NCI-H1105 (cell line): ENCODE measurements at regions not wholly inside any gene's neighbourhood (a gene's known extent, or its start where the extent isn't known, plus 50 kb on each side); places are given as distances from the start of the nearest gene placed in this dataset.

Source experiments
- DNase-seq: peaks from one replicate; lab custom pipeline; 2025; lab: John Stamatoyannopoulos, UW

DNA sequence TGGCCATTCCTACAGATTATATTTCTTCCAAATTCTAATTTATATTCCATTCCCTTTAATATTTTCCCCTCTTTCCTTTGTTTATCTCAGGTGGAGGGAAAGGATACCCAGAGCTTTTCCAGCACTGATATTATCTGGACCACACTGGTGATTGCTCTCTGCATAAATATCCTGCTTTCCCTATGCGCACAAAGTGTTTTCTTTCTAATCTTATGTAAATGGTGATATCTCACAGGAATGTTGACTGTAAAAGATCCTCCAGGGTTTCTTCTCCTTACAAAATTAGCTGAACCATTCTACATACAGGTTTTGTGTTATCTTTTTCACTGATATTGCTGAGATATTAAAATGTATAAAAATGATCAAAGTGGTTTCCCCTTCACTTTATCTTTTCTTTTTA, 59.1 kb upstream of the GALNT13 start:
- no peak for DNase-seq

DNA sequence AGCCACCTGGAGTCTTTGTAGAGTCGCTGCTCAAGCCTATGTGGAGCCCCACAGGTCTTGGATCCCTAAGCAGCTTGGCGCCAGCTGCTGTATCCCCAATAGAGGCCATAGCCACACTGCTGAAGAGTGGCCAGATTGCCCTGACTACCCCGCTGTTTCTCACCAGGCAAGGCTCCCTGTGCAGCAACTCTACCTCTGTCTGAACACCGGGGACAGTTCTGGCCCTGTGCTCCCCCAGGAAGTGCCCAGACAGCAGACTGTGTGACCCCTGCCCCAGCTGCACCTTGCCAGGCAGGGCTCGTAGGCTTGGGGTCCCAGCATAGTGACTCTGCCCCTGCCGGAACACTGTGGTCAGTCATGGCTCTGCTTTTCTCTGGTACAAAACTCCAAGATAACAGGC, 53.5 kb upstream of the GALNT13 start:
- DNase-seq: no peak

DNA sequence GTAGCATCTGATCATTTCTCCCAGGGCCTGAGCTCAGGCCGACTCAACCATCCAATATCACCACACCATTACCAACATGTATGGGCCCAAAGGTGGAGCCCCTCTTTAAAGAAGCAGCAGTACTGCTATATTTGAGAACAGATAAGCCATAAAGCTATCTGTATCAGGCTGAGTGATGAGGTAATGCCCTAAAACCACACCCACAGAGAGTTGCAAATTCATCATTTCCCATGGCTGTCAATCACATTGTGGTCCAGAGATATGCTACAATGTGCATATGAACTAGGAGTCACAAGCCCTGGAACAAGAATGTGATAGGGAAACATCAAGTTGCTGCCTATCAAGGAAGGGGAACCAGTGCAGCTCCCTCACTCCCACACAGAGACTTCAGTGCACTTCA, 52.6 kb upstream of the GALNT13 start:
- no peak for DNase-seq

DNA sequence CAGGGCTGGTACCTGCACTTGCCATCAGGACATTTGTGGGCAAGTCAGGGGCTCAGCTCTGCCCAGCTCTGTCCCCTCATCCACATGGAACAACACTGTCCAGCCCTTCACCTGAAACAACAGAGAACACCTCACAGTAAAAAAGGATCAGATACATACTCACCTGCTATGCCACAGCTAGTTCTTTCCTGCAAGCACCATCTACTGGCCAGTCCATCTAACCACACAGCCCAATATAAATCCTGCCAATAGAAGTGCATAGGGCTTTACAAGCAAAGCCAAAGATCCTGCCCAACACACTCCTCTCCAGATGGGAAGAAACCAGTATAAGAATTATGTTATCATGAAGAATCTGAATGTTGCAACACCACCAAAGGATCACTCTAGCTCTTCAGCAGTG, 52.2 kb upstream of the GALNT13 start:
- no peak for DNase-seq
